ENCODE measurements at regions not wholly inside any gene's neighbourhood (a gene's known extent, or its start where the extent isn't known, plus 50 kb on each side); places are given as distances from the start of the nearest gene placed in this dataset.

- TF ChIP-seq CTCF (IDR thresholded peaks at IDR 0.05 in 4 of 5, conservative IDR thresholded peaks at IDR 0.05 in 1 of 5) (no peak), POLR2A (IDR thresholded peaks at IDR 0.05) (no peak)
Measured at GRCh38 chr13:86840250-86841191, 830.6 kb upstream of the SLITRK5 start.

Data from gastrocnemius medialis (tissue), 4 donors.